ENCODE measurements at regions not wholly inside any gene's neighbourhood (a gene's known extent, or its start where the extent isn't known, plus 50 kb on each side); places are given as distances from the start of the nearest gene placed in this dataset.
A peak's percentile ranks its signal among the peaks of the same experiment; 100 is the strongest.
"Not testable (repeated sequence)": the region's sequence is repeated elsewhere in the genome, so short reads cannot be mapped to it uniquely, and the experiment has no call there.

- intact Hi-C loops (cut with DNase I), result no loop called here
- Histone ChIP-seq H3K27ac (no peak overlapping the region), H3K4me1 (no peaks in the 10 kb centered on the region), H3K4me3 (no peak overlapping the region), H3K9me3 (no peaks in the 10 kb centered on the region), H3K36me3 (no peaks in the 10 kb centered on the region), H3K27me3 (no peaks in the 10 kb centered on the region)
- ATAC-seq (no peak), DNase-seq (no peak)
- no peak for TF ChIP-seq CTCF (IDR thresholded peaks at IDR 0.05)
These were observed 72.3 kb upstream of the PSME4 start for GRCh38 chr2:54042897-54043620.

GRCh38 chr2:54042341-54042740 lies 71.5 kb upstream of the PSME4 start:
- no peak for DNase-seq
- intact Hi-C loops (cut with DNase I), result no loop called here
- H3K27ac ChIP-seq, result no peak overlapping the region

GRCh38 chr2:54041135-54041534 lies 70.3 kb upstream of the PSME4 start:
- no peaks in the 10 kb centered on the region for H3K4me1 ChIP-seq
- no peaks in the 10 kb centered on the region for H3K9me3 ChIP-seq
- ATAC-seq (peak; percentile 45), DNase-seq (no peak)
- no peak overlapping the region for H3K27ac ChIP-seq
- H3K4me3 ChIP-seq, result no peak overlapping the region
- no peaks in the 10 kb centered on the region for H3K36me3 ChIP-seq
- TF ChIP-seq CTCF (IDR thresholded peaks at IDR 0.05), result no peak
- intact Hi-C loops (cut with DNase I), result no loop called here
- H3K27me3 ChIP-seq, result no peaks in the 10 kb centered on the region

More at GRCh38 chr2:54042341-54042740, 71.5 kb upstream of the PSME4 start:
- H3K9me3 ChIP-seq, result no peaks in the 10 kb centered on the region
- TF ChIP-seq CTCF (IDR thresholded peaks at IDR 0.05), result no peak
- H3K4me1 ChIP-seq, result no peaks in the 10 kb centered on the region
- no peak overlapping the region for H3K4me3 ChIP-seq
- ATAC-seq, result no peak
- H3K36me3 ChIP-seq, result no peaks in the 10 kb centered on the region
- no peaks in the 10 kb centered on the region for H3K27me3 ChIP-seq

DNA sequence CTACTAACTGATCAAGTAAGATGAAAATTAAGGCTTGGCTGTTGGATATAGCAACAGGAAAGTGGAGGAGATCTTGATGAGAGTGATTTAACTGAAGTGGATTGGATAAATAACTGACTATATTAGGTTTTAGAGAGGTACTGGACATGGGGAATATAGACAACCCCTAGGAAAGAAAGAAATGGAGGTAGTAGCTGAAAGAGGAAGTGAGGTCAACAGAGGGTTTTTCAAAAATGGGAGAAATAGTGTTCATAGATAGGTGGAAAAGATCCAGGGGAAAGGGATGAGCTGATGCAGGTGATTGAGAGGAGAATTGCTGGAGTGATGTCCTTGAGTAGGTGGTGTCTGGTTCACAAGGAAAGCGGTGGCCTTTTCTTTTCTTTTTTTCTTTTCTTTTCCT lies 69.9 kb upstream of the PSME4 start:
- no peaks in the 10 kb centered on the region for H3K9me3 ChIP-seq
- no peaks in the 10 kb centered on the region for H3K36me3 ChIP-seq
- H3K4me3 ChIP-seq, result no peak overlapping the region
- intact Hi-C loops (cut with DNase I), result no loop called here
- TF ChIP-seq CTCF (IDR thresholded peaks at IDR 0.05), result no peak
- no peak overlapping the region for H3K27ac ChIP-seq
- no peaks in the 10 kb centered on the region for H3K4me1 ChIP-seq
- ATAC-seq (no peak), DNase-seq (no peak)
- no peaks in the 10 kb centered on the region for H3K27me3 ChIP-seq

GRCh38 chr2:54040250-54040649 lies 69.5 kb upstream of the PSME4 start:
- Histone ChIP-seq H3K36me3 (no peaks in the 10 kb centered on the region), H3K4me1 (no peaks in the 10 kb centered on the region), H3K27me3 (no peaks in the 10 kb centered on the region), H3K27ac (no peak overlapping the region), H3K4me3 (no peak overlapping the region), H3K9me3 (no peaks in the 10 kb centered on the region)
- no peak for DNase-seq
- no peak for TF ChIP-seq CTCF (IDR thresholded peaks at IDR 0.05)
- peak; percentile 76 for ATAC-seq
- intact Hi-C loops (cut with DNase I), result no loop called here

GRCh38 chr2:54038835-54039234 lies 68.0 kb upstream of the PSME4 start:
- TF ChIP-seq CTCF (IDR thresholded peaks at IDR 0.05), result no peak
- intact Hi-C loops (cut with DNase I), result no loop called here

GRCh38 chr2:54031288-54031687 lies 60.5 kb upstream of the PSME4 start:
- intact Hi-C loops (cut with DNase I); H3K9me3 ChIP-seq; H3K27me3 ChIP-seq; H3K4me3 ChIP-seq; ATAC-seq; H3K36me3 ChIP-seq; DNase-seq; H3K4me1 ChIP-seq; H3K27ac ChIP-seq: not testable (repeated sequence)

More at GRCh38 chr2:54038835-54039234, 68.0 kb upstream of the PSME4 start:
- Histone ChIP-seq H3K9me3 (no peaks in the 10 kb centered on the region), H3K27me3 (no peaks in the 10 kb centered on the region), H3K4me3 (no peak overlapping the region), H3K27ac (no peak overlapping the region), H3K4me1 (no peaks in the 10 kb centered on the region), H3K36me3 (no peaks in the 10 kb centered on the region)
- DNase-seq, result no peak
- ATAC-seq, result peak; percentile 18
